GM21367 (cell line): ENCODE measurements at regions not wholly inside any gene's neighbourhood (a gene's known extent, or its start where the extent isn't known, plus 50 kb on each side); places are given as distances from the start of the nearest gene placed in this dataset.
A peak's percentile ranks its signal among the peaks of the same experiment; 100 is the strongest.

Source experiments
- ATAC-seq: cut with Tn5 transposase; IDR thresholded peaks from one replicate; pipeline ENCODE4 v1.9.1; 2021; ENCODE audit not compliant: unreplicated experiment

DNA sequence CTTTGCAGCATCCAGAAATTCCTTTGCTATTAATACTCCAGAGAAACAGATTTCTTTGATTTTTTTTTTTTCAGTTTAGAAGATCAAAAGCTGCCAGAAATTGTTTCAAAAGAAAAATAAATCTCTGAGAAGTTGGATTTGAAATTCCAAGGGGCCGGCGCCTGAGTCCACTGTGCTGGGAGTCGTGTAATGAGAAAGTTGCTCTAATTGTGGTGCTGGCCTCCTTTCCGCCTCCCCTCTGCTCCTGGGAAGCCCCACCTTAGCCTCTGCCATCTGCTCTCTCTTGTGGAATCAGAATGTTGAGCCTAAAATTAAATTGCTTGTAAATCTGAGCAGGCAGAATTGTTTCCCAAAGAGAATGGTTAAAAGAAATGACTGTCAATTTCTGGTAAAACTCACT is 93.3 kb downstream of the EMX2 start:
- no peak for ATAC-seq

DNA sequence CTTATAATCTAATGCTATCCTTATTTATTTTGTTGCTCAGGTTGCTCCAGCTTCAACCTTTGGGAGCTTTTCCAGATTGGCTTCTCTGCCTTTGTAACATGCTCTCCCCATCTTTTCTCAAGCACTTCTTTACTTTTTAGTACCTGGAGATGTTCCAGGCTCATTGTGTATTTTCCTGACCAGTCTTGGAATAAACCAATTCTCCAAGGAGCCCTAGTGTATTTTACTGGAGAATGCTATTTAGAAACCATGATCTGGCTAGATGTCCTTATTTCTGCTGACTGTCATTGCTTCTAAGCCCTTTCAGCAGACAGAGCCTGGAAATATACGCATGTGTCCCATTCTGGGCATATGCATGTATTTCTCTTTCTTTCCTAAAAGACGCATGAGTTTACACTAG is 95.7 kb downstream of the EMX2 start:
- ATAC-seq, result no peak

DNA sequence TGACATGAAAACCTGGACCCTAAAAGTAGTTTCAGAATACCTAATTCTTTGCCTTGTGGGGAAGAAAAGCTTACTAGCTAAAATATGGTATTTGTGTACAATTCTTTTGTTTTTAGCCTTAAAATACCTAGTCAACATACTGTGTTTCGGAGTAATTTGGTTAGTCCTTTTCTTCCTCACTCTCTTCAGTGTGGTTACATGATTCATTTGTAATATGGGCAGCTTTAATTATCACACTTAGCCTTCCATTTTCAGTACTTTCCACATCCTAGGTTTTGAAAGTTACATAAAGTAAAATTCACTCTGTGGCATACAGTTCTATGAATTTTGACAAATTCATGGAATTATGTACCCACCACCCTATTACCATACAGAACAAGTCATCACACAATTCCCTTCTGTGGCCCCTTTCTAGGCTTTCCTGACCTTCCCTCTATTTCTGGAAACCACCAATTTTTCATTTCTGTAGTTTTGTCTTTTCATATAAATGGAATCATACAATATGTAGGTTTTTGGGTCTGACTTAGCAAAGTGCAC is 96.2 kb downstream of the EMX2 start:
- ATAC-seq, result no peak

DNA sequence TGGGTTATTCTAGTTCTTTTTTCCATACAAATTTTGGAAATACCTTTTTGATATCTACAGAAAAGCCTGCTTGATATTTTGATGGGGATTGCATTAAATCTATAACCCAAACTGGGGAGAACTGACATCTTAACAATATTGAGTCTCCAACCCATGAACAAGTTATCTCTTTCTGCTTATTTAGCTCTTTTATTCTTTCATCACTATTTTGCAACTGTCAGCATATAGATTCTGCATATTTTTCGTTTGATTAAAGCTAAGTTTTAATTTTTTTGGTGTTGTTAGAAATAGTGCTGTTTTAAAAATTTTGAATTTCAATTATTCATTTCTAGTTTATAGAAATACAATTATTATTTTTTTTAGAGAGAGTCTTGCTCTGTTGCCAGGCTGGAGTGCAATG is 97.9 kb downstream of the EMX2 start:
- no peak for ATAC-seq

DNA sequence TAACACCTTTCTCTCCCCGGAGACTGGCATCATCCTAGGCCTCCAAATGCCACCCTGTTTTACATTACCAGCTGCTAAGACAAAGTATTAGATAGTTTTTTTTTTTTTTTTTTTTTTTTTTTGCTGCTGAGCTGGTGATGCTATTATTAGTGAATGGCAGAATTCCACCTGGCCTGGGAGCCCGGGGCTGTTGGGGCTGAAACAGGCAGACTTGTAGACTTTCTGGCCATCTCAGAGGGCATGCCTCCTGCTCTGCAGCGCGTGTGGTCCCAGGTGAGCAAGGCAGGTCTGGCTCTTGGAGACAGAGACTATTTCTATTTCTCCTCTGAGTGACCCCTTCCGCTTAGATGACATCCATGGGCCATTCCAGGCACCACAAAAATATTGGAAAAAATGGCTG is 104.2 kb downstream of the EMX2 start:
- ATAC-seq, result no peak

DNA sequence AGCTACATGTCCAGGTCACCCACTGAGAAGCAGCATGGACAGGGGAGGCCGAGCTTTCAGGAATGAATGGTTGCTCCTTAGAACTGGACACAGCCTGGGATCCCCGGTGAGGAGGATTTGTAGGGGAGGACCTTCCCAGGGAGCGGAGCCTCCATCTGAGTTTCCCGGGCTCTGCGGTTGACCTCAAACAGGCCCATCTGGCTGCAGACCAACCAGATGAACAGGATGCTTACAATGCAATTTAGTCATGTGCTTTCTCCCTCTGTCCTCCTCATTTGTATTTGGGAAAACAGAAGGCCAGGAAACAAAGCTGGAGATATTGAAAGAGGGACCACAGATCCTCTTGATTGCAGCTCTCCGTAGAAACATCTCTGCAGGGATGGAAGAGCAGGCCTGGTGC is 104.8 kb downstream of the EMX2 start:
- no peak for ATAC-seq

DNA sequence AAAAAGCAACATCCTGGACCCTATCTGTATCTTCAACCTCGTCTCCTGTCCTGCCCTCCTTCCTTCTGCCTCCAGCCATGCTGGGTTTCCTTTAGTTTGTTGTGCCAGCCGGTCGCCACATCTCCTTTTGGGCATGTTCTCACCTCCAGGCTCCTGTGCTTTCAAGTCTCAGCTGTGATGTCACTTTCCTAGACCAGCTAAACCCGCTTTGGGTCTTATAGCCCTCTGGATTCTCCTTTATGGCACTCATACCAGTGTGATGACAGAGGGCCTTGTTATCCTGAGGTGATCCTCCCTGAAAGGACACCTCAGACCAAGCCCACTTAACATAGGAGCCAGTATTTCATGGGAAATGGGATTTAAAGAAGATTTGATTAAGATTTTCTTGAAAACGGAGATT is 108.6 kb downstream of the EMX2 start:
- ATAC-seq, result no peak

DNA sequence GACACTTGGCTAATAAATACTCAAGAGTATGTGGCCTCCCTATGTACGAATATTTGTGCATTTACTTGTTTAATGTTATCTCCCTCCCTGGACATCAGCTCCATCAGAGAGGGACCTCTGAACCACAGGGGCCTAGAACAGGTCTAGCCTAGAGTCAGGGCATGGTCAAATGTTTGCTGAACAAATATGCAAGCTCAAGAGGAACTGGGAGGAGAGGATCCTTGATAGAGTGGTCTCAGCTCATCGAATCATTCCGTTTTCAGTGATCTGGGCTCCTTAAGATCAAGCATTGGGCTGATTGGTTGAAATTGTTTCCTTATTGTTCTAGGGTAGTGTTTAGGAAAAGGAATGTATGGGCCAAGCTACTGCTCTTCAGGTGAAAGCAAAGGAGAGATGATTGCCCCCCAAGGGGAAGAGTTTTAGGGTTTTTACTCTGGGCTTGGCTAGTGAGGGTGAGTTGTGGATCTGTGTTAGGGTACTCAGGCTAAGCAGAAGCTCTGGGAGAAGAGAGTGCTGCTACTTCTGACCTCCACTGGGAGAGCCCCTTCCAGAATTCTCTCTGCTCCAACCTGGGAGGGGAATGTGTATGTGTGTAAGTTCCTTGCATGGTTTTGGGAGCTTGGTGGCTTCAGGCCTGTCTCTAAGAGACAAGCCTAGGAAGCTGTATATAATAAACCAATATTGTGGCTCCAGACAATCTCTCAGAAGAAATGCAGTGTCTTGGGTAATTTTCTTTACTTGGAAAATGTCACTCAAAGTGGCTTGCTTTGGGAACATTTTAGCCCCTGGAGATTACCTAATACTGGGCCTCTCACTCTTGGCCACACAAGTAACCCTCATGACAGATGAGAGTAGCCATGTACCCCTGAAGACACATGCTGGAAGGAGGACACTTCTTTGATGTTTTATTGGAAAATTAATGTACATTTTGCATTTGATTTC is 110.0 kb downstream of the EMX2 start:
- ATAC-seq, result peak; percentile 19

DNA sequence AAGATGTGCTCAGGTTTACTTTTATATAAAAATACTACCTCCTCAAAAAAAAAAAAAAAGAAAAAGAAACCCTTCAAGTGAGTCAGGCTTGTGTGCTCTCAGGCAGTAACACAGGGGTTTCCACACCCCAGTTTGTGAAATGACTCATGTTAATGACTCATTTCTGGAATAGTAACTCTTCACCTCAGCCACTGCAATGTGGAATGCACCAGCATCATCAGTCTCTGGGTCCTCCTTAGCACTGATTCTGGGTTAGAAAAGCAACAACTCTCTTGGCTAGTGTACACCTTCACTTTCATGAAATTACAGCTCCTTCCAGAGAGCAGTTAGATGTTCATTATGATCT is 110.6 kb downstream of the EMX2 start:
- ATAC-seq, result peak; percentile 74

DNA sequence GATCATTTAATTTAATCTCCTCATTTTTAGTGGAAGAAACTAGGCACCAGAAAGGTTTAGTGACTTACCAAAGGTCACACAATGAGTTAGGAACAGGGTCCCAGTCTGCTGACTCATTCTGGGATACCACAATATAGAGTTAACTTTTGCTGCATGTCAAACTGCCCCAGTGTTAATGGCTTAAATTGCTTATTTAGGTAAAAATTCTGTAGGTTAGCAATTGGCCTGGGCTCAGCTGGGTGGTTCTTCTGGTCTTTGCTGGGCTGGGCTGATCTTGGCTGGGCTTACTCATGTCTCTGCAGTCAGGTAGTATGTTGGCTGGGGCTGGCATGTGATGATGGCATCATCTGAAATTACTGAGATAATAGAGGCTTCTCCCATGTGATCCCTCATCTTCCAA is 111.6 kb downstream of the EMX2 start:
- ATAC-seq, result no peak

DNA sequence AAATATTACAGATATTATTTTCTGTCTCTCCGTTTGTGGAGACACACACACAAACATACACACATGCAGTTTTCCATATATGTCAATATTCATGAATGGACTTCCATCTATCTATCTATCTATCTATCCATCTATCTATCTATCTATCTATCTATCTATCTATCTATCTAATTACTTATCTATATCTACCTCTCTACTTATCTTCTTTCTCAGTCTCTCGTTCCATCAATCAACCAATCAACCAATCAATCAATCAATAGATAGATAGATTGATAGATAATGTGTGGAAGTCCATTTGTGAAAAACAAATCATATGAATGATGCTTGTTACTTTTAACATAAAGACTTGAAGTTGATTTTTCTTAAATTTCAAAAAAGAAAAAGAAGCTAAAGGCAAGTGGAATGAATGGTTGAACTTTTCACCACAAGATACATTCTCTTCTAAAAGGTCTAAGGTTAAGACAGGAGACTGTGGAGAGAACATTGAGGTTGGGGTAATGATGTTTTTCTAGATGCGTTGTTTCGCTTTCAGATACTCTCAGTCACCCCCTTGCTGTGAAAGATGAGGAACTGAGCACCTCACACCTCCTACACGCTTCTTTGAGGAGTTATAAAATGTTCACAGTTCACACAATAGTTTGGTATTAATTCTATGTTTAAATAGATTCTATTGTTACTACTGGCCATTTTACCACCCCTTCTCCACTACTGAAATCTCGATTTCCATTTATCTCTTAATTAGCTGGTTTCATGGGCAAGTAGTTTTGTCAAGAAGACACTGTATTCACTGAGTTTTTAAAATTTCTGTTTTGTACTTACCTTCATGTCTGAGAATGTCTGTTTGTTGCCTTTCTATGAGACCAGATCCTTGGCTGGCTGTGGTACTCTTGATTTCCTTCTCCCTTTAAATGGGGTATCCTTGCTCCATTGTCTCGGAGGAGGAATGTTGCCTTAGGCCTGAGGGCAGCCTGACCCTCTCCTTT is 114.1 kb downstream of the EMX2 start:
- peak; percentile 82 for ATAC-seq

DNA sequence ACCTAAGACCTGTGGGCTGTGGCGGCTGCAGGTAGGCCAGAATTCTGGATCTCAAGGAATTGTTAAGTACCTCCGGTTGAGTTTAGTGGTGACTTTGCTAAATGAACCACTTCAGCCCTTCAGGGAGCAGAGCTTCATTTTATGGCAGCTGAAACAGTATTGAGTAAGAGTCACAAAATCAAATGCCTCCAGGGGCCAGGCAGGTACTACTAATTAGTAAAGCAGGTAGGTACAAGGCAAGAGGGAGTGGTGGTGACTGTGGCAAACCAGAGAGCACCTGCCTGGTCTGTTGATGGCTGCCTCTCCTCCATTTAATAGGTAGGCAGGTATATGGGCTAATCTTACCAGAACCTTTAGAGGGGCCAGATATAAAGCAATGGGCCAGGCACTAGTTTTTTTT is 118.8 kb downstream of the EMX2 start:
- no peak for ATAC-seq

DNA sequence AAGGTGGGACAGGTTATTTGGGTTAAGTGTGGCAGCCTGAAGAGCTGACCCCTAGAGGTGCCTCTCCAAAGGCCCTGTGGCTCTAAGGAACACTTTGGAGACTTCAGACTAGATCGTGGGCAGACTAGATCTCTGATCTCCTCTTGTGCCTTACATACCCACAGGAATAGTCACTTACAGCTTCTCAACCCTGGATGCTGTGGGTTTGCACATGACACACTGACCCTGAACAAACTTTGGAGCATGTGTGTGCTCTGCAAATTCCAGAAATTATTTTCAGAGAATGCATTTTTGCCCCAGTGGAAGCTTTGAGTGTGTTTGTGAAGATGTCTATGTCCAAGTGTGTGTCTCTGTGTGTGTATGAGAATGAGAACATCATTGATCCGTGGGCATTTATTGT is 119.6 kb downstream of the EMX2 start:
- no peak for ATAC-seq

DNA sequence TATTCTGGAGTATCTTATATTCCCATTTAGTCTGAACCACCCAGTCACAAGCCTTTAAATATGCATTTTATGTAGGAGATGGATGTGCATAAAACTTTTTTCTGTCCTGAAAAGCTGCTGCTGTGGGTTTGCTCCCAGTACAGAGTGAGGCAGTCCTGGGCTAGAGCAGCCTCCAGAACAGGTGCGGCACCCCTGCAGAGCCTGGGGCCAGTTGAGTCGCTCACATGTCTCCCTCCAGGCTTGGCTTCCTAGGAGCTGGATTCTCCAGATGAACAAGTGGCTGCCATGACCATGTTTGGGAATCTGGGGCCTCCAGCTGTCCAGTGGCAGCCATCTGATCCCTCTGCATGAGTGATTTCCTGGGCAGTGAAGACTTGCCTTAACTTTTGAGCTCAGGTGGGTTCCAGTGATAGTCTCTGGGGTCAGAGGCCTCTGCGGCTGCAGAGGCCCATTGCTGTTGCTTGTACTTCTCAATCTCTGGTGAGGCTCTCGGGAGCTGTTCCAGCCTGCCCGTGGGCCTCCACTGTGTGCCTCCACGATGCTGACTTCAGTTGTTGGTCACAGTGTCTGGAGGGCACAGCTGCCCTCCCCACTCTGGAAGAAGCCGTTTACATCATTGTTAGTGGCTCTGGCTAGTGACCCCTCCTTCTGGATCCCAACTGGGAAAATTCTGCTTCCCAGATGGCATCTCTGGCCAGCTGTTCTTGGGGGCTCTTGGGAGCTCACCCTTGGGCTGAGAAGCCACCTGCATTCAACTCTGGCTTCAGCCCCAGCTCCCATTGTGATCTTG is 120.4 kb downstream of the EMX2 start:
- no peak for ATAC-seq

DNA sequence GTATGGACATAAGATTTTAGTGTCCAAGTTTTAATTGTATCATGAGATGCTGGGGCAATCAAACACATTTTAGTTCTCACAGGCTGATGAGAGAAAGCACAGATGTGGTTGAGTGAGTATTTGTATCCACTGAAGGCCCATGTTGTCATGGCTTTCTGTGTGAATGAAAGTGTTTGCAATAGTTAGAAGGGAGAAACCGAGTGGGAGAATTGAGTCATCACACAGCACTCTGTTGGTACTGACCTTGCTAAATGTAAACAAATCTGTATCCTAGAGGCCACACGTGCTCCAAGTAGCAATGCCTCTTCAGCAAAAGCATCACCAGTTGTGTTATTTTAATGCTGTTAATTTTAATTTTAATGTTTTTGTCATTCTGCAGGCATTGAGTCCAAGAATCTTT is 121.2 kb downstream of the EMX2 start:
- peak; percentile 98 for ATAC-seq

DNA sequence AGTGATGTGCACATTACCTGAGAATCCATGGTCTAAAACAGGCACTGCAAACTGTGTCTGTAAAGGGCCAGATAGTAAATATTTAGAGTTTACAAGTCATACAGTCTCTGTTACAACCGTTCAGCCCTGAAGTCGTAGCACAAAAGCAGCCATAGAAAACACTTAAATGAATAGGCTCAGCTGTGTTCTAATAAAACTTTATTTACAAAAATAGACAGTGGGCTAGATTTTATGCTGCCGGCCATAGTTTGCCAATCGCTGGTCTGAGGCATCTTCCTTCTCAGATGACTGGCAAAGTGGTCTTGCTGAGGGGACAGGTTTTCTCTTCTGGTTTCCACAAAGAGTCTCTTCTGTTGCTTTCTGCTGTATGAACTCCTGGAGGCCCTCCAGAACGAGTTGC is 121.7 kb downstream of the EMX2 start:
- ATAC-seq, result no peak

DNA sequence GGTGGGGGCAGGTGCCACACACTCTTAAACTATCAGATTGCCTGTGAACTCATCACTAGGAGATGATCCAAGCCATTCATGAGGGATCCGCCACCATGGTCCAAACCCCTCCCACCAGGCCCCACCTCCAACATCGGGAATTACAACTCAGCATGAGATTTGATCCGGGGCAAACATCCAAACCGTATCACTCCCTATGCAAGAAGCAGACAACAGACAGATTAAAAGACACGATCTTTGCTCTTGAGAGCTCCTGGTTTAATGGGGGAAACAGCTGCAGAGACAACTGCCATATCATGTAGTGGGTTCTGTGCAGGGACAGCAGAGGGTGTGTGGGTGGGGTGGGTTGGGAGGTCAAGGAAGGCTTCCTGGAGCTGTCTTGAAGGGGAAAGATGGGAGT is 123.6 kb downstream of the EMX2 start:
- ATAC-seq, result no peak

DNA sequence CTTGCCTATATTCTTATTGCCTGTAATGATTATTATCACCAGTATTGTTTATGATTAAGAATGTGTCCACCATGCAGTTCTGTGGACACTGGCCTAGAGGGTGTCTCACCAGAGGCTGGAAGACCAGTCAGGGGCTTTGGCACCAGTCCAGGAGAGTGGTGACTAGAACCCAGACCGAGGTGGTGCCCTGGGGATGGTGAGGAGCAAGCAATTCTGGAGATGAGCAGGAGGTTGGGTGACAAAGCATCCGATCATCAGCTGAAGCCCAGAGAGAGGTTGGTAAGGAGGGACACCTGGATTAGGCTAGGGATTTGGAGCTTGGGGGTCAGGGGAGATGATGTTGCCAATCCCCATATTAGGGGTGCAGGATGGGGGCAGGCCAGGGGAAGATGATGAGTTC is 124.4 kb downstream of the EMX2 start:
- ATAC-seq, result no peak

DNA sequence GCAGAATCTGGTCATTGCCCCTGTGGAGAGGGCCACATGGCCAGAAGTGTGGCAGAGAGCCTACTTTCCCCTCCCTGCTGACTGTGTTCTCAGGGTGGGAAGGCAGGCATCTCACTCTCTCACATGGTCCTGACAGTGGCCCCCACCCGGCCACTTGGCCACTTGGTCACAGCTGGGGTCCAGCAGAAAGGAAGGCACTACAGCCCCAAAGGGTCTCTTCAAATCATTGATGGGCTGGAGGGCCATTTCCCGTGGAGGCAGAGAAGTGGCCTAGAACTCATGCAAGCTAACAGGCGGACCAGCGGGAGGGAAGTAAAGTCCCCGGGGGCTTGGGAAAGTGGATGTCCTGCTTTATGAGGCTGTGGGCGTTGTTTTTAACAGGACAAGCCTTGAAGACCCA is 125.3 kb downstream of the EMX2 start:
- ATAC-seq, result no peak

DNA sequence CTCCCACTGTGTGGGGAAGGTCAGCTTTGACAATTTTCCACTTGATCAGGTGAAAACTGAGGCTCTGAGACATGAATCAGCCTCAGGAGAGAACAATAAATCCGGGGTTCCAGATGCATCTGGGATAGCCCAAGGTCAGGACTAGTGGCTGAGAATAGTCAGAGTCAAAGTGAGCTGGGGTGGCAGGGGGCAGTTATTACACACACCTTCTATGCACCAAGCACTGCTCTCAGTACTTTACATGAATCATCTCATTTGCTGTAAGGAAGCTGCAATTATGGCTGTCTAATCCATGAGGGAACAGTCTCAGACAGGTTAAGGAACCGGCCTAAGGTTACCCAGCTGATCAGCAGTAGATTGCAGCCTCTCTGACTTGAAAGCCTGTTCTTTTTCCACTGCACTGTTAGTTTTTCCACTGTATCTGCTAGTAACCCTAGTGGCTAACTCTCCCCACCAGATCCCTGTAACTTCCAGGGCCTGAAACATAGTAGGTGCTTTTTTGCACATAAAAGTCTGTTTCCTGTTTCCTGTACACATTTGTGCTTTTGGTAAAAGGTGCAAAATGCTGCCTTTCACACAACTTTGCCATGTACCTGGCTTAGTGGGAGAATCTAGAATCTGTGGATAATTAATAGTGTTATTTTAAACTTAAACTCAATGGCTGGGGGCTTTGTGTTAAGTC is 125.9 kb downstream of the EMX2 start:
- ATAC-seq, result no peak
